Activated CD8-positive, alpha-beta T cell treated with anti-CD3 and anti-CD28 coated beads for 36 hours (primary cell): ENCODE measurements at regions not wholly inside any gene's neighbourhood (a gene's known extent, or its start where the extent isn't known, plus 50 kb on each side); places are given as distances from the start of the nearest gene placed in this dataset.
"Not testable (repeated sequence)": the region's sequence is repeated elsewhere in the genome, so short reads cannot be mapped to it uniquely, and the experiment has no call there.

ENCODE experiments used
- ATAC-seq: fragments of 200-7000 bp; cut with Tn5 transposase; one replicate; pipeline ENCODE4 v1.10.0; 2021; ENCODE audit warnings: mild to moderate bottlenecking, moderate library complexity
- CTCF ChIA-PET: fragments of 350-600 bp; sonication (Branson Sonifier 250); formaldehyde crosslinking; loops from one replicate; lab custom pipeline; 2021; ENCODE audit warnings: antibody characterized with exemption; lab: Charles Lee
- POLR2A ChIA-PET: fragments of 350-600 bp; sonication (Branson Sonifier 250); formaldehyde crosslinking; loops from one replicate; lab custom pipeline; 2021; ENCODE audit warnings: antibody characterized with exemption; lab: Charles Lee
- DNase-seq: peaks from one replicate; pipeline ENCODE4 v3.0.0-alpha.2; 2020
- H3K27ac Mint-ChIP-seq: one replicate; pipeline ENCODE4 v1.8.0; 2021; ENCODE audit warnings: mild to moderate bottlenecking, mixed read lengths
- H3K27me3 Mint-ChIP-seq: one replicate; pipeline ENCODE4 v1.8.0; 2021; ENCODE audit warnings: mixed read lengths
- H3K36me3 Mint-ChIP-seq: one replicate; pipeline ENCODE4 v1.8.0; 2021; ENCODE audit warnings: low read depth, mixed read lengths
- H3K4me1 Mint-ChIP-seq: one replicate; pipeline ENCODE4 v1.8.0; 2021; ENCODE audit warnings: low read depth, mixed read lengths
- H3K4me3 Mint-ChIP-seq: one replicate; pipeline ENCODE4 v1.8.0; 2021; ENCODE audit warnings: mild to moderate bottlenecking, moderate library complexity, mixed read lengths
- H3K9me3 Mint-ChIP-seq: one replicate; pipeline ENCODE4 v1.8.0; 2021; ENCODE audit warnings: mixed read lengths
- intact Hi-C: fragments of 100-400 bp; cut with micrococcal nuclease; formaldehyde crosslinking; loops from one replicate; pipeline ENCODE4 v1.10.0; 2022
- TF ChIP-seq, protein P1 (sequence below): fragments of 200-600 bp; IDR thresholded peaks from one replicate; pipeline ENCODE4 v1.8.0; 2022; ENCODE audit warnings: antibody characterized with exemption, mild to moderate bottlenecking

DNA sequence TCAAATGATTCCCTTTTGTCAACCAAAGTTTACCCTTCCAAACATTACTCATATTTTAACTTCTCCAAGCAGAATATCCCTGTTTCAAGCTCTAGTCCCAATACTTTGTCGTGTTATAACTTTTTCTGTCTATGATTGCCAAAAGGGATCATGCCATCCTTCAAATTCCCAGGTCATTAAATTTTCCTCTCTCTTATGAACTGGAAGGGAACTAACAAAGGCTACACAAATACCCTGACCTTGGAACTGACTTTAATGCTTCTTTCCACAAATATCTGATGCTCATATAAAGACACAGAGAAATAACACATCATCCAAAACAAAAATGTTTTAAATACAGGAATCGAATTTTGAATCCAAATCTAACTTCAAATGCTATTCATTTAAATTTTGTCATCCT is 1352.7 kb downstream of the CDH11 start:
- TF ChIP-seq, protein P1, sequence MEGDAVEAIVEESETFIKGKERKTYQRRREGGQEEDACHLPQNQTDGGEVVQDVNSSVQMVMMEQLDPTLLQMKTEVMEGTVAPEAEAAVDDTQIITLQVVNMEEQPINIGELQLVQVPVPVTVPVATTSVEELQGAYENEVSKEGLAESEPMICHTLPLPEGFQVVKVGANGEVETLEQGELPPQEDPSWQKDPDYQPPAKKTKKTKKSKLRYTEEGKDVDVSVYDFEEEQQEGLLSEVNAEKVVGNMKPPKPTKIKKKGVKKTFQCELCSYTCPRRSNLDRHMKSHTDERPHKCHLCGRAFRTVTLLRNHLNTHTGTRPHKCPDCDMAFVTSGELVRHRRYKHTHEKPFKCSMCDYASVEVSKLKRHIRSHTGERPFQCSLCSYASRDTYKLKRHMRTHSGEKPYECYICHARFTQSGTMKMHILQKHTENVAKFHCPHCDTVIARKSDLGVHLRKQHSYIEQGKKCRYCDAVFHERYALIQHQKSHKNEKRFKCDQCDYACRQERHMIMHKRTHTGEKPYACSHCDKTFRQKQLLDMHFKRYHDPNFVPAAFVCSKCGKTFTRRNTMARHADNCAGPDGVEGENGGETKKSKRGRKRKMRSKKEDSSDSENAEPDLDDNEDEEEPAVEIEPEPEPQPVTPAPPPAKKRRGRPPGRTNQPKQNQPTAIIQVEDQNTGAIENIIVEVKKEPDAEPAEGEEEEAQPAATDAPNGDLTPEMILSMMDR: no peak
- no peak overlapping the region for H3K4me3 Mint-ChIP-seq
- intact Hi-C loops: no loop called here
- no peak for ATAC-seq
- H3K27ac Mint-ChIP-seq: no peak overlapping the region
- peaks cover 19% of the 10 kb centered on the region for H3K9me3 Mint-ChIP-seq
- H3K4me1 Mint-ChIP-seq: no peaks in the 10 kb centered on the region
- DNase-seq: no peak
- H3K27me3 Mint-ChIP-seq: no peaks in the 10 kb centered on the region
- CTCF ChIA-PET: no interaction called here
- POLR2A ChIA-PET: no interaction called here
- no peaks in the 10 kb centered on the region for H3K36me3 Mint-ChIP-seq

DNA sequence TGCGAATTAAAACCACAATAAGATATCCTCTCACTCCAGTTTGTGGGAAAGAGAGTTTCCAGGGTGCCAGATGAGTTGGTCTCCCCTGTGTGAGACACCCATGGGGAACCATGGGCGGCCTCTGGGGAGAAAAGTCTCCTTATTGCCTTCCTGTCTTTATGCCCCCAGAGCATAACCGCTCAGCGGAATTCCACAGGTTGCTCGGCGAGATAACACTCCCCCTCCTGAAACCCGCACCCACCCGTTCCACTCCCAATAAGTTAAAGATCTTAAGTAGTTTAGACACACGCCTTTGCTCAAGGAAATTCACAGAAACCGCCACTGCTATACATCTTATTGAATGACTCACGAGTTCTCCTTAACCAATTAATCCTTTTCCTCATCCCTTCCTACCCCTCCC is 1361.6 kb downstream of the CDH11 start:
- CTCF ChIA-PET, H3K4me1 Mint-ChIP-seq, DNase-seq, H3K36me3 Mint-ChIP-seq, H3K4me3 Mint-ChIP-seq, intact Hi-C loops, ATAC-seq, POLR2A ChIA-PET, H3K27ac Mint-ChIP-seq, H3K27me3 Mint-ChIP-seq: not testable (repeated sequence)
- H3K9me3 Mint-ChIP-seq: peaks cover 18% of the 10 kb centered on the region

DNA sequence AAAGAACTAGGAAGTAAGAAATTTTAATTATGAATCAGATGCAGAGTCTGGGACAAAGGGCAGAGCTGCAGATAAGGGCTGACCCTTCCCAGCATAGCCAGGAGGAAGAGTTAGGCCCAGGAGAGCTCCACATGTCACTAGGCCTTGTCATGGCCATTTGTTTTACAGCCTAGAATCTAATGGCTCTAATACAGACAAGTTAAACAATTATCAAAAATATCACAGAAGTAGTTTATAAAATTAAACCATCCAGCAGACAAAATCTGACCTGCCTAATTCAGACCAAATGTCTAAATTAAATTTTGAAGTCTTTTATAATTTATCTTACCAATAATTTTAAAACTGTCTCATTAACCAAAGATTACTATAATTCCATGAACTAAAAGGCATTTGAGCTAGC is 1369.5 kb downstream of the CDH11 start:
- Mint-ChIP-seq H3K36me3 (no peaks in the 10 kb centered on the region), H3K4me3 (no peak overlapping the region), H3K4me1 (no peaks in the 10 kb centered on the region), H3K27ac (no peak overlapping the region), H3K9me3 (peaks cover 22% of the 10 kb centered on the region), H3K27me3 (no peaks in the 10 kb centered on the region)
- ChIA-PET CTCF (no interaction called here), POLR2A (no interaction called here)
- intact Hi-C loops: no loop called here
- ATAC-seq (no peak), DNase-seq (no peak)
- TF ChIP-seq, protein P1: no peak

DNA sequence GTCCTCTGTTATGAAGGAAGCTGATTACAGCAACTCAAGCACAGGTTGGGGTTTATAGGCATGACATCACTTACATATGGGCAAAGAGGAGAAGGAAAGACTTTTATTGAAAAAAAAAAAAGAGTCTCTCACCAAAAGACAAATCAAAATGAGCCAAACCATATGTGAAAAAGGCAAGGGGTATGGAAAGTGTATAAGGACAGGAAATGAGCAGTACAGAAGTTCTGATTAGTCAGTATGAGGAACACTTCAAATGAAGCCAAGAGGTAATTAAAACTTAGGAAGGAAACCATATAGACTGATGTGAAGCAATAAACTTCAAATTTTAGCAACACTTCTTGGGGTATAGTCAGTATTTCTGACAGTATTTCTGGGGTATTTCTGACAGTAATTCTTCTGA is 1372.6 kb downstream of the CDH11 start:
- ATAC-seq: no peak
- Mint-ChIP-seq H3K27ac (no peak overlapping the region), H3K4me1 (no peaks in the 10 kb centered on the region), H3K4me3 (no peak overlapping the region), H3K36me3 (no peaks in the 10 kb centered on the region), H3K9me3 (peaks cover 24% of the 10 kb centered on the region), H3K27me3 (no peaks in the 10 kb centered on the region)
- CTCF ChIA-PET: no interaction called here
- POLR2A ChIA-PET: no interaction called here
- no peak for DNase-seq
- intact Hi-C loops: no loop called here
- TF ChIP-seq, protein P1: no peak

DNA sequence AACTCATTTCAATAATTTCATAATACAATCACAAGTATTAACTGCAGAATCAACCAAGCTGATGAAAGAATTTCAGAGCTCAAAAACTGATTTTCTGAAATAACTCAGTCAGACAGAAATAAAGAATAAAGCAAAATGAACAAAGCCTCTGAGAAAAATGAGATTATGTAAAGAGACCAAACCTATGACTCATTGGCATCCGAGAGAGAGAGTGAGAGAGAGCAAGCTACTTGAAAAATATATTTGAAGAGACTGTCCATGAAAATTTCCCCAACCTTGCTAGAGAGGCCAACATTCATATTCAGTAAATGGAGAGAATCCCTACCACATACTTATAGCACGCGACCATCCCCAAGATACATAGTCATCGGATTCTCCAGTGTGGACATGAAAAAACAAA is 1376.4 kb downstream of the CDH11 start:
- ATAC-seq (no peak), DNase-seq (no peak)
- Mint-ChIP-seq H3K27me3 (no peaks in the 10 kb centered on the region), H3K27ac (no peak overlapping the region), H3K36me3 (no peaks in the 10 kb centered on the region), H3K9me3 (peaks cover 27% of the 10 kb centered on the region), H3K4me3 (no peak overlapping the region), H3K4me1 (no peaks in the 10 kb centered on the region)
- ChIA-PET POLR2A (no interaction called here), CTCF (no interaction called here)
- intact Hi-C loops: no loop called here
- TF ChIP-seq, protein P1: no peak
